HuH-7.5 (cell line): ENCODE measurements at regions not wholly inside any gene's neighbourhood (a gene's known extent, or its start where the extent isn't known, plus 50 kb on each side); places are given as distances from the start of the nearest gene placed in this dataset.

Source experiments
- DNase-seq: peaks from one replicate; pipeline ENCODE4 v3.0.0; 2011; ENCODE audit warnings: low spot score

GRCh38 chr18:59758106-59758505, 60.9 kb upstream of the CCBE1 start:
- DNase-seq, result no peak

- no peak for DNase-seq
Observed at GRCh38 chr18:59752666-59753065, 55.4 kb upstream of the CCBE1 start.

GRCh38 chr18:59751186-59751585, 54.0 kb upstream of the CCBE1 start:
- no peak for DNase-seq

- DNase-seq, result no peak
Observed at GRCh38 chr18:59748628-59749360, 51.6 kb upstream of the CCBE1 start.
